ENCODE measurements at regions not wholly inside any gene's neighbourhood (a gene's known extent, or its start where the extent isn't known, plus 50 kb on each side); places are given as distances from the start of the nearest gene placed in this dataset.

DNA sequence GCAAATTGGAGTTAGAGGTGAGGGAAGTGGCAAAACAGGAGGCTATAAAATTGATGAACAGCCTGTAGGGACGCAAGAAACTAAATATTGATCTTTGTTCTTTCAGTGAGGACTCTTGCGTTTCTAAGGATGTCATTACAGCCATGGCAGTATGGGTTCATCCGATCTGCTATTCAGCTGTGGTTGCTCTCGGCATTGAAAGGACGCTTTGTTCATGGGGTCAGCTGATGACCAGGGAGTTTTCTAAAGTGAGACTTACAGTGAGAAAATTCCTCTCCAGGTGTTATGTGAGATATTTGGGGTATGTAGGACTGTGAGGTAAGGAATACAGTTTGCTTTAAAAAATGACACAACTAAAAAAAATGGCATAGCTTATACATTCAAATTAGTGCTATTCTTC lies 52.7 kb upstream of the PELI1 start:
- no peak for DNase-seq

DNA sequence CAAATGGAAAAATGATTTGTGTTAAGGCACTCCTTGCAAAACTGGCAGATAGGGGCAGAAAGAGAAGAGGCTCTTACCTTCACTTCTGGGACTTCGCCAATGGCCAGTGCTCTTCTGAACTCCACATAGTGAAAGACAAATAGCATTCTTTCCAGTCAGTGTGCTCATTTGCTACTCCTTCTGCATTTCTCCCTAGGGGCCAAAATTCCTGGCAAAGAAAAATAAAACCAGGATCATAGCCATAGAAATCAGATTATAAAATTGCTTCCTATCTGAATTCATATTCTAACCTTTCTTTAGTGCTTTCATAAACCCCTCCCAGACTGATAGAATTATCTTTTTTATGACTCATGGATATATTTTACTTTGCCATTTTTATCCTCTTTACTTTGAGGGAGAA lies 56.9 kb upstream of the PELI1 start:
- DNase-seq, result no peak

DNA sequence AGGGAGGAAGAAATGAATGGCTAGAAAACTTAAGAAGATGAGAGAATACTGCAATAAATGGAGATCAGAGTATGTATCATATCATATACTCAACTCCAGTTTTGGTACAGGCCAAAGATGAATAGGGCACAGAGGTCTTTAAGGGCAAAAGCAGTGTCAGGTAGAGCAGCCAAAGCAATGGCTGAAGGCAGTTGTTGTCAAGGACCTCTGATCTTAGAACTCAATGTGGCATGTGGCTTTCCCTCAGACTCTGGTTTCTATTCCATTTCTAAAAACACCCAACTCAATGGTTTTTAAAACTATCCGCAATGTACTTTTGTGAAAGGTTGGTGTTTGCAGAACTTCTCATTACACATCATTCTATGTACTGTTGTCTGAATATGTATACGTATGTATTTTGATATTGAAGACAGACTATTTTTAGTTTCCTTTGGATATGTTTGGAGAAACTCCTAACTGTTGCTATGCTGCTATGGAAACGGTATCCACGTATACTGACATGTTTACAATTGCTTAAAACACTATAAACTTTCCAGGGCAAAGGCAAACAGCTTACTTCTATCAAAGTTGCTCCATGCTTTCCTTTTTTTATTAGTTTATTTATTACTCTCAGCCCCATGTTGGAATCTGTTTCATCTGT lies 58.1 kb upstream of the PELI1 start:
- DNase-seq, result no peak

DNA sequence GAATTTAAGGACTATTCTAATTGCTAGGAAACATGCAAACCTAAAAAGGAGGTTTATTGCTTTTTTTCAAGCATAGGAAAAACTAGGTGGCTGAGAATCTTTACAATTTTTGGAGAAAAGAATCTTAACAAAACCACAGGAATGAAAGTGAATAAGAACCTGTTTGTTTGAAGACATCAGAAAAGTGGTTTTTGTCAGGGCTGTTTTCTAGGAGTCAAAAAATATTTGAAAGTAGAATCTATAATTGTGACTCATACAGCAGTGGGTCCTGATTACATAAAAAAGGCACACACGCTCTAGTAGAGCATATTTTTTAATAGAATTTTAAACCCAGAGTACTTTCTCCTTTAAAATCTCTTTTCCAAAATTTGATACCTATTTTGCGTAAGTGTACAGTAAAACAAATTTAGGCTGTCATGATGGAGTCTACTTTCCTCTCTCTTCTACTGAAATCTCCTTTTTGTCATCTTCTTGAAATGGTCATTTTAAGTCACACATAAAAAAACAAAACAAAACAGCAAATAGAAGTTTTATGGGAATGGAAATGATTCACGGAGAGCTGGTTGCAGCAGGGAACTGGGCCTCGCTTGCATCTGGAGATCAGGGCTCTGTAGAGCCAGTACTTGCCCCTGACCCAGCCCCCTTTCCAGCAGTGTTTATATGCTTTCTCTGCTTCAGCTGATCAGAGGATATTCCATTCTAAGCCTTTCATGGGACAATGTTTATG lies 59.1 kb upstream of the PELI1 start:
- DNase-seq, result no peak

DNA sequence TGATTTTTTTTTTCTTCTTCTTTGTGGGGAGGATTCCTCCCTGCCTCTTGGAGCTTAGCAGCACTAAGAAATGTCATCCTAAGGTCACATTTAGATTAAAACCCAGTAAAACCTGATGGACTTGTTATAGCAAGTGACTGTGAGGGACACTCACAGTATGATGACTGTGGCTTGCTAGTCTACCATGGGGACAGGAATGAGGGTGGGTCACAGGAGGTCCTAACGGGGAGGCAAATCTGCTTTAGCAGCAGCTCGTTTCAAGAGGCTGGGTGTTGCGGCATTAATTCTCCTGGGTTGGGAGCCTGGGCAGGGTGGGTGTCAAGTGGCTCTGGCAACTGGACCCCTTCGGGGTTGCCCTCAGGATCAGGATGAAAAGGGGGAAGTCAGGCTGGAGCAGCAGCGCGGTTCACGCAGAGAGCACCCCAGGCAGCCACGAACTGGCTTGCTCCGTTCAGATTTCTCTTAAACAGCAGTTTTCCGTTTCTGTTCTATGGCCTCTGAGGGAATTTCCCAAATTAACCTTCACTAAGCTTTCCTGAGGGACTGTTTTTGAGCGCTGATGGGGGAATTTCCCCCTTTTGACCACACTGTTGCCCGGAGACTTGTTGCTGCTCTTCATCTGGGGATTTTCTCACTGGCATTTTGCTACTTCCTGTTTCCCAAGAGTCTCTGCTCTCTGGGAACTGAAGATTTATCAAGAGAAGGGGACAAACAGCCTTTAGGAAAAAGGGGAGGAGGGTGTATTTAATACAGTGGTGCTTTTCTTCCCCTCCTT lies 59.8 kb upstream of the PELI1 start:
- DNase-seq, result peak; percentile 25

DNA sequence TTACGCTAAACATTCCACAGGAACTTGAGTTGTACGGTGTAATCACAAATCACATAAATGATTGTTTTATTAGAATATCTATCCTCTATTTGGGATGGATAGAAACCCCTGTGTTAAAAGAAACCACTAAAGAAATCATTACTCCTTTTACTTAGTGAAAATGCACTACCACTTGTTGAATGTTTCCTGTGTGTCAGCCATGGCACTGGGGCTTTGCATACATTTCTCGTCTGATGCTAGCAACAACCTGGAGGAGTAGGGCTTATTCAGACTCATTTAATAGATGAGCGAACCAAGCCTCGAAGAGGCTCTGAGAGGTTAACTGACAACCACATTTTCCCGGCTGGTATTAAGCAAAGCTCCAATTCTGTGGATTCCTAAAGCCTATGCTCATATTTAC lies 60.5 kb upstream of the PELI1 start:
- DNase-seq, result no peak

DNA sequence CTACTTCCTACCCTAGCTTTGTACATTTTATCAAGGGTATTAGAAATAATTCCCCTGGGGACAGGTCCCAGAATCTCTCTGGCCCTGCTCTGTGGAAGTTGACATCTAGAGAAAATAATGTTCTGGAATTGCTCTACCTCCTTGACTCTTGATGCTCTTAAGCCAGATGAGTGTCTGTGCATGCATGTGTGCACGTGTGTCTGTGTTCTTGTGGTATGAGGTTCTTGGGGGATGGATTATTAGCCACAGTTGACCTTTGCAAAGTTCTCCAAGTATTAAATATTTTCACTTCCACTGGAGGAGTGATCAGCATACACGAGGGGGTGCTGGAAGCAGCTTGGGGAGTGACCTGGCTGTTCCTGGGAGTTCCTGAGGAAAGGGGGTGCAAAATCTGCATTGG lies 61.2 kb upstream of the PELI1 start:
- DNase-seq, result no peak

DNA sequence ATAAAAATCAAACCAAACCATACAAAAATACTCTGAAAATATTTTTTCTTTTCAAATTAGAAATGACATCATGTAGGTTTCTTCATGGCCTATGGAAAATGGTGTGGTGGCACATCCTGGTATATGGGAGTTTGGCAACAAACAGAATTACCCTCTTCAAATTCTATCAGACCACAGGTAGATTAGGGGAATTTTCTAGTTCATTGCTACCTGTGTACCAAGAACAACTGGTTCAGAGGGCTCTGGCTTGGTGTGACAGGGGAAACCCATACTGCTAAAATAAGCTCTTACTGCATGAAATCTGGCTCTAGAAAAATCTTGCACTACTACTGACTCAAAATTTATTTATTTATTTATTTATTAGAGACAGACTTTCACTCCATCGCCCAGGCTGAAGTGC lies 63.4 kb upstream of the PELI1 start:
- DNase-seq, result no peak

DNA sequence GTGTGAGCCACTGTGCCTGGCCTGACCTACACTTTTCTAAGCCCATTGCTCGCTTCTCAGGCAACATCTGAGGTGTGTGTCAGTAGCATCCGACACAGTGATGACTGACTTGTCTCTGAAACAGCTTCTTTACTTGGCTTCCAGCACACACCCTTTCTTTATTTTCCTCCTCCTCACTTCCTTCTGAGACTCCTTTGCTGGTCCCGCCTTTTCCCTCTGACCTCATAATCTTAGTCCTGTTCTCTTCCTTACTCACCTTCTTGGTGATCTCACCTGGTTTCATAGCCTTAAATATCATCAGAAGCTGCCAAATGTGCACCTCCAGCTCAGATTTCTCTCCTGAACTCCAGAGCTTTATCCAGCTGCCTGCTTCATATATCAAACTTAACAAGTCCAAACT lies 66.6 kb upstream of the PELI1 start:
- no peak for DNase-seq

DNA sequence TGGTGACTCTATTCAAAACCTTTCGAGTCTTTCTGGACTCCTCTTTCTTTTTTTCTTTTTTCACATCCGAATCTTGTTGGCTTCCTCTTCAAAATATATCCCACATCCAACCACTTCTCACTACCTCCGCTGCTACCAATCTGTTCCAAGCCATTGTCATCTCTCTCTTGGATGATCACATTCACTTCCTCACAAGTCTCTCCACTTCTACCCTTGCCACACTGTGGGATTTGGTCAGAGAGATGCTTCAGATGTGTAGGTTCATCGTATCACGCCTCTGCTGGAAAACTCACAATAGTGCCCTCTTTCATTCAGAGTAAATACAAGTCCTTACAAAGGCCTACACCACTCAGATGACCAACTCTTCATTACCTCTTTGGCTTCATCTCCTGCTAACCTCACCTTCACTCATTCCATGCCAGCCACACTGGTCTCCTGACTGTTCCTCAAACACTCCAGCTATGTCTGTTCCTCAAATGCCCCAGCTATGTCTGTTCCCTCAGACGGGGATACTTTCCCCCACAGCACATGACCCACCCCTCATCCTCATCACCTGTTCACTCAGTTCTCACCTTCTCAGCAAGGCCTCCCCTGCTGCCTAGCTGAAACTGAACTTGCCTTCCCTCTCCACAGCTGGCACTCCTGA lies 67.2 kb upstream of the PELI1 start:
- DNase-seq, result no peak

DNA sequence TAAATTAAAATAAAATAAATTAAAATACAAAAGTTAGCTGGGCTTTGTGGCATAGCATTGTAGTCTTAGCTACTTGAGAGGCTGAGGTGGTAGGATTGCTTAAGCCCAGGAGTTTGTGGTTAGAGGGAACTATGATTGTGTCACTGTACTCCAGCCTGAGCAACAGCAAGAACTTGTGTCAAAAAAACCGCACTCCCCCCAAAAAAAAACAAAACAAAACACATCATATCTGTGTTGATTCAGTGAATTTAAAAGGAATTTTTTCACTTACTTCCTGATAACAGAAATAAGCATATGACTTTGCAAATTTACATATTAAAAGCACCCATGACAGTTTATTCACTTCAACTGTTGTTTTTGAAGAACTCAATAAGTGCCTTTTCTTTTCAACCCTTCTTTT lies 68.1 kb upstream of the PELI1 start:
- peak; percentile 80 for DNase-seq

DNA sequence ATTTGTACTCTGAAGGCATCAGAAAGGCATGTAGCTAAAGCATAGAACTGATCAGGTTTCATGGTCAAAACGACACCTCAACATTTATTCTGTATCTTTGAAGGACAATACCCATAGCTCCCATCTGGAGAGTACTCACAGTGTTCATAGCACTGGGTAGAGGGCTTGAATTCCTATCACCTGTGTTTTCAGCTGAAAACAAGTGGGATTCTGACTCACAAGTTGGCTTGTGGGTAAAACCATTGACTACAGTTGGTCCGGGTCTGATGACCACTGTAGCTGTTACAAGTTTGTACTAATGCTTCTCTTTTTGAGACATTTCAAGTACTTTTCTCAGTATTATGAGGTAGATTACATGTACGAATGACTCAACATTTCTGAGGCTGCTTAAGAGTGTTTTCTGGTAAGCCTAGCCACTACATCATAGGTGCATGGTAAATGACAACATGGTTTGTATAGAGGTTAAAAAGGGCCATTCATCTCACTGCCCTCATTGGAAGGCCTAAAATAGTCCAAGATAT lies 68.6 kb upstream of the PELI1 start:
- DNase-seq, result peak; percentile 76

DNA sequence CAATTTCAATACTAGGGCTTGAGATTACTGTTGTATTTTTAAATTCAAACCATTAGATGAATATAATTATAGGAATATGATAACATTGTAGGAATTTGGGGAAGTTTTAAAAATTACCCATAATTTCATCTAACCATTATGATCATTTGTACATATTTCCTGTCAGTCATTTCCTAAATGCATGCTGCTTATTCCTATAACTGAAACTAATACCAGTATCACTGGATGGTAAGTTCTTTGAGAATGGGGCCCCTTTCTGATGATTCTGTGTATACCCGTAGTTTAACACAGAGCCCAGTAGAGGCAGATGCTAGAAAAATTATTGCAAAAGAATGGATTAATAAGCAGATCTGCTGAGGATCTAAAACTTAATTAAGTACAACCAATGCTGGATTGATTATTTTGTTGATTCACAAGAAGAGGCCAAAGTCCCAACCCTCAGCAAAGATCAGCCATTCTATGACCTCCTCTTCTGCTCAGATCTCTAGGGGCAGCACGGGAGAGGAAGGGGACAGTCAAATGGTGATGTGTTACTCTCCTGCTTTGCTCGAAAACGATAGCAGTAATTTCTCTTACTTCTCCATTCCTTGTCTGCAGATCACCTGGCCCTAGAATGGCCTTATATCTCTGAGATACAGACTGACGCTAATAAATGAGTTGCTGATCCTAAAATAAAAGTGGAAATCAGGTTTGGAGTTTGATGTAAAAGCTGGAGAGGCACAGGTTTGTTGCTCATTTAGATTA lies 69.5 kb upstream of the PELI1 start:
- DNase-seq, result peak; percentile 26

DNA sequence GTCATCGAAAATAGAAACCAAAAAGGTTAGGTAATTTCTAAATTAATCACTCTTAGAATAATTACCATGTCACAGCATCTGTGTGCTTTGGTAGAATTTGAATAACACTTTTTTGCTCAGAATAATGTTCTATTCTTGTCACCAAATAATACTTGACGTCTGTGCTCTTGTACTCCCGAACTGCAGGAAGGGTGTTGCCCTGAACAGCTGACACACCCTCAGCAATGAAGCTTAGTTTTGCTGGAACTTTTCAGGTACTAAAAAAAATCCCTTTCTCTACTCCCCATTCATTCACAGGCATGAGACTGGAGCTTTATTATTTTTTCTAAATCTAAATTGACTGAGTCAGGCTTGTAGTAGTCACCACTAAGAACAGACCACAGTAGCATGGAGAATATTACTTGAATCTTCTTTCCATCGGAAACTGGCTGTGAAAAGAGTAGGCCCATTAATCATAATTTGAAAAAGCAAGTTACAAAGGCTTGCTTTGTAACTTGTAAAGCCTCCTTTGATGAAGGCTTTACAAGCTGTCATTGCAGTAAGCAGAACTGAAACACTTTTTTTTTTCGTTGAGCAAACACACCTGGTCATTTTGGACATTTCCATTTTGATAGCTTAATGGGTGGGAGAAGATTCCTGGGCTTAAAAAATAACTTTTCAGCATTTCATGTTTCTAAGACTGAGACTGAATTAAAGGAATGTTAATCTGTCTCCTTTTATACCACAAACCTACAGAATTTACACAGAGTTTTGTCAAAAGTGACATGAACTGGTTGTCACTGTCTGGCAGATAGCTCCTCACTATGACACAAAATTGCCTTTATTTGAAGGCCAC lies 70.3 kb upstream of the PELI1 start:
- DNase-seq, result peak; percentile 41

DNA sequence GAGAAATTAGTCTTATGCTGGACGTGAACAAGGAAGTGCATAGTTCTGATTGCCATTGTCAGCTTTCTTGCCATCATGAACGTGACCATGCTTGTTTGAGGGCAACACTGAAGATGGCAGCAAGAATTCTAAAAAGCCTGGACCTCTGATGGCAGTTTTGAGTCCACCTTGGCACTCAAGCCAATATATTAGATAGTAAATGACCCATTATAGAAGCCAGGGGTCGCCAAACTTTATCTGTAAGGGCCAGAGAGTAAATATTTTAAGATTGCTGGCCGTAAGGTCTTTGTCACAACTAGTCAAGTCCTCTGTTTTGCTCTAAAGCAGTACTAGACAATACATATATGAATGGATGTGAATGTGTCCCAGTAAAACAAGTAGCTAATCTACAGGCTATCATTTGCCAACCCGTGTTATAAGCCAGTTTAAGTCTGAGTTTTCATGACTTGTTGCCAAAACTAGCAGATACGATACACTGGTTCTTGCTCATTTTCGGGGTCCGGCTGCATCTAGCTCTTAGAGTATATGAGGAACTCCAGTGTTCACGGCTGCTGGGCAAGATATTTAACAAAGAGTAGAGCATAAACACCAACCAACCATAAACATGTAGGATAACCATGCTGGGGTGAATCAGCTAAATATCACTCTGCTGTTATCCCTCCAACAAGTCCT lies 73.1 kb upstream of the PELI1 start:
- DNase-seq, result no peak

DNA sequence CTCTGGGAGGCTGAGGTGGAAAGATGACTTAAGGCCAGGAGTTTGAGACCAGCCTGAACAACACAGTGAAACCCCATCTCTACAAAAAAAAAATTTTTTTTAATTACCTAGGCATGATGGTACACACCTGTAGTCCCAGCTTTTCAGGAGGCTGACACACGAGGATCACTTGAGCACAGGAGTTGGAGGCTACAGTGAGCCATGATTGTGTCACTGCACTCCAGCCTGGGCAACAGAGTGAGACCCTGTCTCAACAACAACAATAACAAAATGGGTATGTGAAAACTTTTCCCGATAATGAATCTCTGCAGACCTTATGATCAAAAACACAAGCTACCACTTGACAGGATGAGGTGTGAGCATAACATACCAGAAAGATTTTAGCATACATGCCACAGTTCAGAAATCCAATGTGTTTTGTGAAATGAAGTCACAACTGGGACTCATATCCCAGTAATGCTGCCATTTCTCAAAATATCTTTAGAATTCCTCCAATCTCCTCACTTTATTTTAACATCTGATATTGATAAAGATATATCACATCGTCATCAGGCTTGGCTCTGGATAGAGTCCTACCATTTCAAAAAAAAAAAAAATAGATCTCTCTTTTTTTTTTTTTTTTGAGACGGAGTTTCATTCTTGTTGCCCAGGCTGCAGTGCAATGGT lies 74.0 kb upstream of the PELI1 start:
- DNase-seq, result no peak

DNA sequence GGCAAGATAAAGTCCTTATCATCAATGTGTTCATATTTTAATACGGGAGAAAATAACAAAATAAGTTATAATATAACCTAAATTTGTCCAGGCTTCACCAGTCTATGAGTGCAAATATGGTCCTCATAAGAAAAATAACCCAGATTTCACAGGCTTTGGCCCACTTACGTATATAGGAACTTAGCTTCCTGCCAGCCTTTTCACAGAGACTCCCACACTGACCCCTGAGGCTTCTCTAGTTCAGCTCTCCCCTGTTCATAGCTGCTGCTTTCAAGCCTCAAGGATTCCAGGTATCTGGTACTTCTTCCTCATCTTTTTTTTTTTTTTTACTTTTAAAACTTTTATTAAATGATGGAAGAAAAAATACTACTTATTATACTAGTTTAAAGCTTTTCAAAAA lies 74.9 kb upstream of the PELI1 start:
- no peak for DNase-seq

DNA sequence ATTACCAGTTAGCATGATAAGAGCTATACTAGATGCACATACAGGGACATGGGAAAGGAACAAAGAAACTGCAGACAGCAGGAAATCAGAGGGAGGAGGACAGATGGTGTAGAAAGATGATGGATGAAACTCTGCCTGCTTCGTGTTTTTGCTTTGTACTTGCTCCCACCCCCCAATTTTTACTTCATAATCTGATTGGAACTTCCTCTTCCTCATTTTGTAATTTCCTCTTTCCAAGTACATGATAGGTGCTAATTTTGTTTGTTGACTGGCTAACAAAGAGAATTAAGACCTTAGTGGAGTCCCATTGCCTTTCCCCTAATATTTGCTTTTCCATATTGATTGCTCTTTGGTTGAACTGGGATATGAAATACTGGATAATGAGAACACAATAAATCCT lies 76.0 kb upstream of the PELI1 start:
- peak; percentile 24 for DNase-seq

DNA sequence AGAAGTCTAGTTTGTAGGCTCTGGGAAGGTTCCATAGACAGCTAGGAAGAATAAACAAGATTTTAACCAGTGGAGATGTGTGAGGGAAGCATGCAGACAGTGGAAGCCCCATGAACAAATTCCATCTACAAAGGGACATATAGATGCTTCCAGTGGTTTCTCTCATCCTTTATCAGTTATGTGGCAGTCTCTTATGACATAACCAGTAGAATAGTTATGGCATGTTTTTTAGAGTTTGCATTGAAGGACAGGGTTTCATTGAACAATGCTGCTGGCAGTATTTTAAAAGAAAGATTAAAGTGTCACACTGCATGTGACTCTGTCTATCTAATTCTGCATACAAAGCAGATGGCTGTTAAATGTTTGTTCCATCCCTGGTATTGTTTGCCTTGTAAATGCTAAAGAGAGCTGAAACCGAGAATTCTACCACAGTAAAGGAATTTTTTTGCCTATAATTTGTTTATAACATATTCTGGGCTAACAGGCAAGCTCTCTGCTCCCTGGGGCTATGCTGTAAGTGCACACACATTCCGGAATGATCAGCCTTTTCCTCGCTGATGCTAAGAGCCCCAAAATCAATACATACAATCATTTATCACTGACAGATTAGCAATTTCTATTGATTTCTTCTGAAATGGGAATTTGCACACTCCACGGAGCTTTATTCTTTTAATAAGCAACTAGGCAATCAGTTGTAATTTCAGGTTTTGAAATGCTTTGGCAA lies 76.8 kb upstream of the PELI1 start:
- DNase-seq, result no peak

DNA sequence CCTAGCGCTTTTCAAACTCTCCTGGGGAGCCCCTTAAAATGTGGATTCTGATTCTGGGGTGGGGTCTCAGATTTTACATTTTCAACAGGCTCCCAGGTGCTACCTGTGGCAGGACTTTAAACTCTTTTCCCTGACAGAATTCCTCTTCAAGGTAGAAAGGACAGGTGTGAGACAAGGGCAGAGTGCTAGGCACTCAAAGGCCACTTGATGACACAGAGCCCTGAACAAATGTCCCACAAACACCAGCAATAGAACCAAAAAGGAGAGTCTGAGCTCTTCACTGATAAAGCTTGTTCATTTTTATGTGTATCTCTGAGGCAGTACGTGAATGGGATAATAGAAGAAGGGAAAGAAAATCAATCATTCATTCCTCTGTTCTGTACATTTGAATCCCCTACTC lies 77.7 kb upstream of the PELI1 start:
- no peak for DNase-seq

Measured in hematopoietic multipotent progenitor cell treated with erythropoietin and hydrocortisone succinate and interleukin-3 and kit ligand, for 6 days (in vitro differentiated cells).